ENCODE measurements at regions not wholly inside any gene's neighbourhood (a gene's known extent, or its start where the extent isn't known, plus 50 kb on each side); places are given as distances from the start of the nearest gene placed in this dataset.

DNA sequence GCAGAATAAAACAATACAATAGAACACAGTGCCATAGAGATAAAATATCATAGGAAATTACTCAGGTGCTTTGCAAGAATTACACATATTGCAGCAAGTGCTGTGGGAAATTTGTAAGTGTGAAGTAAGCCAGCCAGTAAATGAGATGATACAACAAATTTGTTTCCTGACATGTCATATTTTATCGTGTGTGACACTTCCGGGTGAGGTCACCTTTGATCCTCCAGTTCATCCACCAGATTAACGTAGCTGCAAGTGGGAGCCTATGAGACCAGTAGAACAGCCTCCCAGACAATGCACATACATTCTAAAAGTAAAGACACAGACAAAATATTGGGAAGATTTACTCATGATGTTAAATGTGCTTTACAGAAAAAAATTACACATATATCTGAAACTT, 72.2 kb downstream of the PRDM9 start:
- DNase-seq, result no peak

DNA sequence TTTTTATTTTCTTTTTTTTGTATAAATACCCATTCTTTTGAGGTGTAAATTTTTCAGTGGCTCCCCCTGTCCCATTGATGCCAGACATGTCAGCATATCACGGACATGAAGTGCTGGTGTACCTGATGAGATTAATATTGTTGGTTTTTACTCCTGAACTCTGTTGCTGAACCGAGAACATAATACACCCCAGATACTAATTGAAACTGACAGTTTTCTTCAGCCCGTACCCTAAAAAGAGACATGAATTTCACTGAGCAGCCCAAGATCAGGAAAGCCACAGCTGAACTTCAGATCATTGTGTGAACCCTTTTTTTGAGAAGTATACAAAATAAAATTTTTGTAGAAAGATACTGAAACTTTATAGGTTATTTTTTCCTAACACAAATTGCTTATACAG, 75.7 kb downstream of the PRDM9 start:
- no peak for DNase-seq

DNA sequence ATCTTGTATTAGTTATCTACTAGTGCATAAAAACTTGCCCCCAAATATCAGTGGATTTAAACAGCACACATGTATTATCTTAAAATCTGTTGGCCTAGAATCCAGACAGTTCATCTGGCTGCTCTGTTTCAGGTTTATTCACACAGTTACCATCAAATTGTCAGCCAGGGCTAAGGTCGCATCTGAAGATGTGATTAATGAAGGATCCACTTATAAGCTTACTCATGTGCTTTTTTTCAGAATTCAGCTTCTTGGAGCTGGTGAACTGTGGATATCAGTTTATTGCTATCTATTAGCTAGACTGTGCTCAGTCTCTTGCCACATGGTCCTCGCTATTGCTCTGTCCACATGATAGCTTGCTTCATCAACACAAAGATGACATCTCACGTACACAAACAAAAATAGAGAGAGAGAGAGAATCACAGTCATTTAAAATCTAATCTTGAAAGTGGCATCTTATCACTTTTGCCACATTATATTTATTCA, 81.5 kb downstream of the PRDM9 start:
- DNase-seq, result no peak

DNA sequence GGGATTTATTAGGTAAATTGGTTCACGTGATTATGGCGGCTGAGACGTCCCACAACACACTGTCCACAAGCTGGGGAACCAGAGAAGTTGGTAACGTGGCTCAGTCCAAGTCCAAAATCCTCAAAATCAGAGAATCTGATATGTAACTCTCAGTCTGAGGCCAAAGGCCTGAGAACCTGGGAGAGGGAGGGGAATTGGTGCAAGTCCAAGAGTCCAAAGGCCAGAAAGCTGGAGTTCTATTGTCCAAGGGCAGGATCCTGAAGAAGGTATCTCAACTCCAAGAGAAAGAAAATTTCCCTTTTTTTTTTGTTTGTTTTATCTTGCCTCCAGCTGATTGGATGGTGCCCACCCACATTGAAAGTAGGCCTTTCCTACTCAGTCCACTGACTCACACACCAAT, 83.8 kb downstream of the PRDM9 start:
- no peak for DNase-seq

DNA sequence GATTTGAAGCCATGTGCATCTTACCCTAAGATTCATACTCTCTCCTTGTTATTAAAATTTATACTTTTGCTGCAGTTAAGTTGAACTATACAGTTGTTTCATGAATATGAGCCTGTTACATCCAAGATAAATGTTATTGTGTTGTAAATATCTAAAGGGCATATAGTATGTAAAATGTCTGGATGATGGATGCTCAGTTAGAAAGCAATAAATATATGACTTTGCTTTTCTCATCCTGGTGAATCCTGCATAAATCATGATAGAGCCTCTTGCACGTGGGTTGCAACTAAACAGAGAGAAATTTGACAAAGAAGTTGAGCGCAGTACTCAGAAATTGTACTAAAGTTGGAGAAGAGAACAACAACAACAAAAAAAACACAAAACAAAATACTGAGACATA, 99.5 kb downstream of the PRDM9 start:
- no peak for DNase-seq

DNA sequence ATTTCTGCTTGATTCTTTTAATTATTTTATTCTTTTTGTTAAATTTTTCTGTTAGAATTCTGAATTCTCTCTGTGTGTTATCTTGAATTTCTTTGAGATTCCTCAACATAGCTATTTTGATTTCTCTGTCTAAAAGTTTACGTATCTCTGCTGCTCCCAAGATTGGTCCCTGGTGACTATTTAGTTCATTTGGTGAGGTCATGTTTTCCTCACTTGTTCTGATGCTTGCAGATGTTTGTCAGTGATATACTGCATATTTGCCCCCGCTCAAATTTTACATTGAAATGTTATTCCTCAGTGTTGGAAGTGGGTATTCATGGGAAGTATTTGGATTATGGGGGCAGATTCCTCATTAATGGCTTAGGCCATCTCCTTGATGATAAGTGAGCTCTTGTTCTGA, 105.3 kb downstream of the PRDM9 start:
- no peak for DNase-seq

DNA sequence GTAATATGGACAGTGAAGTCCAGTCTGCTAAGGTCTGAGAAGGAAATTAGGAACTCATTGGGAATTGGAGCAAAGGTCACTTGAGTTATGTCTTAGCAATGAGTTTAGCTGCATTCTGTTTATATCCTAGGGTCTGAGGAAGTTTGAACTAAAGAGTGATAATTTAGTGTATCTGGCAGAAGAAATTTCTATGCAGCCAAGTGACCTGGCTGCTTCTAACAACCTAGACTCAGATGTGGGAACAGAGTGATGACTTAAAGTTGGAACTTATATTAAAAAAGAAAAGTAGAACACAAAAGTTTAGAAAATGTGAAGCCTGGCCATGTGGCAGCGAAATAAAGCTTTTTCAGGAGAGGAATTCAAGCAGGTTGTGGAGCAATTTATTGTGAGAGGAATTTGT, 106.2 kb downstream of the PRDM9 start:
- DNase-seq, result no peak

DNA sequence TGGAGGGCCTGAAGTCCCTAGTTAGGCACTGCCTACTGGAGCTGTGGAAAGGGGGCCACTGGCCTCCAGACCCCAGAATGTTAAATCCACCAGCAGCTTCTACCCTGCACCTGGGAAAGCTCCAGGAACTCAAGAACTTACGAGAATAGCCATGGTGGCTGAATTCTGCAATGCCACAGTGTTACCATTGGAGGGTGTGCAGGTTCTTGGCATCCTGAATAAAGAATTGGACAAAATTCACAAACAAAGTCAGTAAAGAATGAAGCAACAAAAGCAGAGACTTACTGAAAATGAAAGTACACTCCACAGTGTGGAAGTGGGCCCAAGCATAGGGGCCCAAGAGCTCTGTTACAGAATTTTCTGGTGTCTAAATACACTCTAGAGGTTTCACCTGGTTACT, 107.0 kb downstream of the PRDM9 start:
- DNase-seq, result no peak

DNA sequence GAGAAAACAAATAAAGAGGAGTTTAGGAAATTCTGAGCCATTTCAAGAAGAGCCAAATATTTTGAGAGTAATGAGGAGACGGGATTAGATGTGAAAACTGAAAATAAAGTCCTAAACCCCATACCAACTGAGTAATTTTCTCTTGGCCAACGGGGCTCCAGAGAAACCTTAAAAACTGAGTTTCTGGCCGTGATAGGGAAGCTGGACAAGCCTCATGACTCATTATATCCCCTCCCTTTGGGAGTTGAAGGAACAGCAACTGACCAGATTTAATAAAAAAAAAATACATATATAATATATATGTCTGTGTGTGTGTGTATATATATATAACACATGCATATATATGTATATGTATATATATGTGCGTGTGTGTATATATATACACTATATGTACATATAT, 119.6 kb downstream of the PRDM9 start:
- no peak for DNase-seq

DNA sequence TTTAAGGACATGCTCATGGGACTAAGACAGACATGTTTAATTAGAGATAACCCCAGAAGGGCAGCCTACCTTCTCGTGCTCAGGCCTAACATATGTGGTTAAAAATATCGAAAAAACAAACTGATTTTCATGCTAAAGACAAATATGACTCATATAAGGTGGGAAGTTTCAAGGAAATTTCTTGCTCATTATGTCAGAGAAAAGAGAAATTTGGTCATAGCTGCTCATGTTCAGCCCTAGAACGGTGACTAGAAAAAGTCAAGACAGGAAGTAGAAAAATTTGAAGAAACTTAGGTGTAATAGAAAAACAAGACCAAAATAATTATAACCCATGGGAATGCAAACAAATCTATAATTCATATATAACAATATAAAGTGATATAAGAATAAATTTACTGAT, 120.6 kb downstream of the PRDM9 start:
- no peak for DNase-seq

DNA sequence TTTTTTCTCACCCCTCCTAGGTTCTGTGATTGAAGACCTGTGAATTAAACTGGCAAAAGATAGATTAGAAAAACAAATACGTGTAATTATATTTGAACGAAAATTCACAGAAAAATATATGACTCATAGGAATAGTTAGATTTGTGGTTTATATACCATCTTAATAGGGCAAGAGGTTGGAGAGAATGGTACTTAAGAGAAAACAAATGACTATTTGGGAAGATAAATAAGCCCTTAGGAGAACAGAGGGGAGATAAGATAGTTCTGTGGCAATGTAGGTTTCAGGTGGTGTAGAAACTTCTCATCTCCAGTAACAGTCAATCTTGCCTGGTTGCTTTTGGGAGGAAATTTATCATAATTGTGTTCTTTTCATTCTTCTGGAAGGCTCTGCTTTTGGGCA, 122.0 kb downstream of the PRDM9 start:
- no peak for DNase-seq

DNA sequence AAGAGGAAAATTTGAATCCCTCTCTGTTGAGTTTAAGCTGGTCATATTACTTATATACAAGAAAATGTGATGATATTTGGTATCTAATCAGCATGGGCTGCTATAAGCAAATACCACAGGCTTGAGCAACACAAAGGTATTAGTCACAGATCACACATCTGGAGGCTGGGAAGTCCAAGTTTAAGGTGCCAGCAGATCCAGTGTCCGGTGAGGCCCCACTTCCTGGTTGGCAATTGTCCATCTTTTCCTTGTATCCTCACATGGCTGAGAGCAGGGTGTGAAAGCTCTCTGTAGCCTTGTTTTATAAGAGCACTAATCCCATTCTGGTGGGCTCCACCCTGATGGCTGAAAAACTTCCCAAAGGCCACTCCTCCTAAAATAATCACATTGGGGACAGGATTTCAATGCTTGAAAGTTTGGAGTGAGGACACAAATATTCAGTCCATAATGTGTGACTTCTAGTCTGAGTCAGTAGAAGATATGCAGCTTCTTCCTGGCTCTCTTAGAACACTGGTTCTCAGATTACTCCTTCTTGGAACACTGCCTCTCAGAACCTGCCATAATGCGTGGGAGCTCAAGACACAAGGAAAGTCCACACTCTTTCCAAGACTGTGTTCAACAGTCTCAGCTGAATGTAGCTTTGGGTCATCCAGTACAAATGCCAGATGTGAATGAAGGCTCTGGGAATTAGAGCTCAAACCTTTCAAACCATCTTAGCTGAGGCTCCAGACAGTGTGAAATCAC, 124.1 kb downstream of the PRDM9 start:
- no peak for DNase-seq

DNA sequence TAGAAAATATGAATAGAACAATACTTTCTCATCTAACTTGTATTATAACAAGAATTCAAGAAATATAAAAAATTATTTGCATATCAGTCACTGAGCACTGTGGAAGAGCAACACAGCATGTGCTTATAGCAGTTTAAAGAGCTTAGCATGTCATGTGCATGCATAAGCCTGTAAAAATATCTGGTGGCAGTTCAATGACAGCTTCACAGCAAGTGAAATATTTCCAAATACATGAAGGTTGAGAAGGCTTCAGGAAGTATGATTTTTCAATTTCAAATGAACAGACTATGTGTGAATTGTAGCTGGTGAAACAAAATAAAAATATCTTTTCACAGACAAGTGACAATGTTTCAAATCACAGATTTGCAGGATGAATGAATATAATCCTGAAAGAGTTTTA, 128.5 kb downstream of the PRDM9 start:
- DNase-seq, result no peak

DNA sequence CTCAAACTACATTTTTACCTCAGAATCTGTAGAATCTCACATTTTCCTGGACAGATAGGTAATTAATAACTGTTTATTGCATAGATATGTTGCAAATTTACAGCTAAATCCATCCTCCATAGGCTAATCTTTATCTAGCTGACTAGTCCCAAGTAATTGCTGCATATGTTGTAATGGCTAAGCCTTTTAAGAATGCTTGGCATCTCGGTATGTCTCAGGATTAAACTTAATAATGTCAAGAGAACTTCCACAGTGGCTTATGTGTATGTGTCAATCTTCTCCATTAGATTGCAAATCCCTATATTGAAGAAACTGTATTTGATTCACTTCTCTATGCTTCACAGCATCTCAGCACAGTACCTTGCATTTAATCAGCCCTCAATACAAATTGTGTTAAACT, 131.9 kb downstream of the PRDM9 start:
- DNase-seq, result no peak

DNA sequence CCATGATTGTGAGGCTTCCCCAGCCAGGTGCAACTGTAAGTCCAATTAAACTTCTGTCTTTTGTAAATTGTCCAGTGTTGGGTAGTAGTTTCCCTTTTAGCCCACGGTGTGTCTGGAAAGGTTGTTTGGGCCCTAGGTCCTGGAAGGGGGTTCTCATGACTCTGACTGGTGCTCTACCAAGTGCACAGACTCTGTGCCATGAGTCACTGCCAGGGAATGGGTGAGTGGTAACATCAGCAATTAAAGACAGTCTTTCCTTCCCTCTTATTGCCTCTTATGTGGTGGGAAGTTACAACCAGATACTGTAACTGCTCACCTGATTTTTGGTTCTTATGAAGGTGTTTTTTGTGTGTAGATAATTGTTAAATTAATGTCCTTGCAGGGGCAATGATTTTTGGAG, 141.2 kb downstream of the PRDM9 start:
- no peak for DNase-seq

DNA sequence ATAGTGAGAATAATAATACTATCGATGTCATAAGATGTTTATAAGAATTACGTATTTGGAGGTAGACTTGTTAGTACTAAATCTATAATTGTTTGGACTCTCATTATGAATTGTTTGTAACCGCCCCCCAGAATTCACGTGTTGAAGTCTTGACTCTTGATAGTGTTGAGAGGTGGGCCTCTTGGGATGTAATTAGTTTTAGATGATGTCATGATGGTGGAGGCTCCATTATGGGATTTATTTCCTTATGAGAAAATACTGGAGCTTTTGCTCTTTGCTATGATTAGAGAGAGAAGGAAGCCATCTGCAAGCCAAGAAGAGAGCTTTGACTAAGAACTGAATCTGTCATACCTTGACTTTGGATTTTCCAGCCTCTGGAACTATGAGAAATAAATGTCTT, 142.2 kb downstream of the PRDM9 start:
- no peak for DNase-seq

DNA sequence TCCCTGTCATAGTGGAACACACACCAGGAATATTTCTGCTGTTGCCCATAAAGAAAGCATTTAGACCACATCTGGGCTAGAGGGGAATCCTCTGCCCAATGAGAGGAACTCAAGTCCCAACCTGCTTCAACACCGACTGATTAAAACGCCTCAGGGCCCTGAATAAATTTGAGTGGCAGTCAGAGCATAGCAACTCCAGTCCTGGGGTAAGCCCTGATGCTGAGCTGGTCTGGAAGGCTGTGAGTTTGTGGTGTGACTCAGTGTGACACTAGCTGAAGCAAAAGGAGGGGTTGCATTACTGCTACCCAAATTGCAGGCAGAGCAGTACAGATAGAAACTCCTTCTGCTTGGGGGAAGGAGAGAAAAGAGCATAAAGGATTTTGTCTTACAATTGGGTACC, 148.3 kb downstream of the PRDM9 start:
- no peak for DNase-seq

DNA sequence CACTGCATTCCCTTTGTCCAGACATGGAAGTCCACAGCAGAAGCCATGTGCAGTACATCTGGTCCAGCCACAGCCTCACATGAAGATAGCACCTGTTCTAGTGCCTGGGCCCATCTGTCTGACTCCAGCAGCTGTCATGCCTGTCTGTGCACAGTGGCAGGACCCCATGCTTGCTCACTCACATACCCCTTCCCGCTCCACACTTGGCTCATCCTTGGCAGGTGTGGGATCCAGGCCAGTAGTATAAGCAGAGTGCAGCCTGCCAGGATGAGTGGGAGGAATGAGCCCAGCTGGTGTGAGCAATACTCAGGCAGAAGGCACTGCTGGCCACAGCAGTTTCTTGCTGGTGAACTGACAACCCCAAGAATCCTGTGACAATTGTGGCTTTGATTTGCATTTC, 168.0 kb downstream of the PRDM9 start:
- no peak for DNase-seq

DNA sequence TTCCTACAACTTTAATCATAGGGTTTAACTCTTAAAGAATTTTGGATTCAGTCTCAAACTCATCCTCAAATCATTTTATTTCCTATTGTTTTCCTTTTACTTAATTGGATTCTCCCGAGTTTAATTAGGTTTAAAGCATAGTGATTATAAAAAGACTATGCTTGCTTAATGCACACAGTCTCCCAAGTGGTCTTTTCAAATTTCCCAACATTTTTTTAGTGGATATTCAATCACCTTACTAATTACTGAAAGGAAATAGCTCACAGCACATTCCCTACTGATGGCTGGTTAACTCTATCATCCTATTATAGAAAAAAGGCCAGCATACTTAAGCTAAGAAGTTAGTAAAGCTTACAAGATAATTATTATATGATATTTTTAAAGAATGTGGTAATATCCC, 170.6 kb downstream of the PRDM9 start:
- no peak for DNase-seq

DNA sequence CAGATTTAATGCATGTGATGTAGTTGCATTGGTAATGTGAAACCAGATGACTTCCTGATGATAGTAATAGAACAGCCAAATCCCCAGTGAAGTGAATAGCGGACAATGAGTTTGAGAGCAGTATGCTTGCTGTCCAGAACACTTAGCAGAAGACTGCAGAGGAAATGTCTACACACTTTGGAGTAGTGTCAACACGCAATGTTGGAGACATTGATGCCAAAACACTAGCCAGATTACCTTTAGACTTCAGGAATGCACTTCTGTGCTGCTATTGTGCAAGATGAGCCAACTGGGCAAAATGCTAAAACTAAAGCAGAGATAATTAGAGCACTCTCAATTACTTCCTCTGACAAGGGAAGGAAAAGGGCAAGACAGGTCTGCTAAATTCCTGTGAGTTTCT, 176.7 kb downstream of the PRDM9 start:
- DNase-seq, result no peak

DNA sequence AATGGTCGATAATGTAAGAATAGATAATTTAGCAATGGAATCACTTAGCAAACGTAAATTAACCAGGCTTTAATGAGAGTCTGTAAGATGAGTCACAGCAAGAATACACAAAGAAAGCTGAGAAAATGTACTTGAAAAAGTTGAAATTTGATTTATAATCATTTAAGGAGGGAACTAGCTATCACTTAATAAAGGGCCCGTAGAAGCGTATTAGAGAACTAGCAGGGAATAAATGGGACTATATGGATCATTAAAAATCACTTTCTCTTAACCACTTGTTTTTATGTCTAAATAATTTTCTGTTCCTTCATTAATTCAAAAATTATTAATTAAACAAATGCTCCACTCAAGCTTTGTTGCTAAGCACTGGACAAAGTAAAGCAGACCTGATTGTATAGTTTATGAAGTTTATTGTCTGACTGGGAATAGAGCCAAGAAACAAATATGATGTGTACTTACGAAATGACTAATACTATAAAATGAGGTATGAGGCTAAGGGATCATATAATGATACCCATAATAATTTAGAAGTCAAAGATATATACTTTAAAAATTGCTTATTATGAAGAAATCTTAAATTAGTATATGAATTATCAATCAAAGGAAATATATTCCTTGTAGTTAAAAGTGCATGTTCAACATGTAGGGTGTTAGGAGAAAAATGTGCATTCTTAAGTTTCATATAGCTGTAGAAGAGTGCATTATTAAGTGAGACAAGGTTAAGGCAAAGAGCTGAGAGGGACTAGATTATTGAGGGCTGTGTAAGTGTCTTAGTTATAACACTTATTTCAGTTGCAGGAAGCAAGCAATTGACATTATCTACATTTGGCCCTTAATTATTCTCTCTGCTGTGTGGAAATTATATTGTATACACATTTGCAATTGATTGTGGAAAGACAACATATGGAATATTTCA, 196.8 kb downstream of the PRDM9 start:
- DNase-seq, result no peak

DNA sequence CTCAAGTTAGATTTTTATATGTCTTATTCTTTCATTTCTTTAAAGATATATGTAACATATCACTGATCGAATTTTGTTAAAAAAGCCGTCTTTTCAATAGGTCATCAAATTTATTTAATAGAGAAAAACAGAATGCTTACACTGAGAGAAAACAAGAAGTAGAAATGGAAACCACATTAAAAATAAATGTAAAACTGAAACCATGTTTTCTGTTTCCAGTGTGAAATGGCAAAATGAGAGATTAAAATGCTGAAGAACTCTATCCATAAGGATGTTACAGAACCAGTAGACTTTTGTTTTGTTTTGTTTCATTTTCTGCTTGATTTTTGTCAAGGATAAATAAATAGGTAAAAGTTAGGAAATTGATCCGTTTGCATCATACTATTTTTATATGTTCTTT, 210.1 kb downstream of the PRDM9 start:
- no peak for DNase-seq

DNA sequence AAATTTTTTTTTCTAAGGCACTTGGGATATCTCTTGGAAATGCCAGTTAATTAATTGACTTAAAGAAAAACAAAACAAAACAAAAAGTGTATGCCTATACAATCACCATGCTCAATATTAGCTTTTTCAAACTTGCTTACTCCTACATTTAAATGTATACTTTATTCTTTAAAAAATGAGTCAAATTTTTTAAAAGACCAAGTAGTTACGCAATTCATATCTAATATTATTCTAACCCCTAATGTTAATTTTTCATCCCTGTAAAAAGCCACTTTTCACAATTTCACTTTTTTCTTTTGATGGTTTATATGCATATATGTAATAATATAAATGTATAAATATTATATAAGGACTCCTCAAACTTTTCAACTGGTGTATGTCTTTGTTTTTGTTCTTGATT, 211.2 kb downstream of the PRDM9 start:
- no peak for DNase-seq
